Activated CD8-positive, alpha-beta T cell treated with anti-CD3 and anti-CD28 coated beads, Interleukin-2, amount 10 ng/mL, durations not matched to agents 7 days and 5 days (primary cell): ENCODE measurements at regions not wholly inside any gene's neighbourhood (a gene's known extent, or its start where the extent isn't known, plus 50 kb on each side); places are given as distances from the start of the nearest gene placed in this dataset.

ENCODE experiments used
- ATAC-seq: fragments of 150-1000 bp; cut with Tn5 transposase; one replicate; pipeline ENCODE4 v1.10.0; 2021; ENCODE audit warnings: moderate library complexity
- CTCF ChIA-PET: fragments of 350-600 bp; sonication (Branson Sonifier 250); formaldehyde crosslinking; loops from one replicate; lab custom pipeline; 2021; ENCODE audit warnings: antibody characterized with exemption; lab: Charles Lee
- POLR2A ChIA-PET: fragments of 350-600 bp; sonication (Branson Sonifier 250); formaldehyde crosslinking; loops from one replicate; lab custom pipeline; 2021; ENCODE audit warnings: antibody characterized with exemption; lab: Charles Lee
- DNase-seq: peaks from one replicate; pipeline ENCODE4 v3.0.0-alpha.2; 2020
- H3K27ac Mint-ChIP-seq: one replicate; pipeline ENCODE4 v1.8.0; 2021; ENCODE audit warnings: mild to moderate bottlenecking, mixed read lengths
- H3K27me3 Mint-ChIP-seq: one replicate; pipeline ENCODE4 v1.8.0; 2021; ENCODE audit warnings: low read depth, mixed read lengths
- H3K36me3 Mint-ChIP-seq: one replicate; pipeline ENCODE4 v1.8.0; 2021; ENCODE audit warnings: low read depth, mixed read lengths
- H3K4me1 Mint-ChIP-seq: one replicate; pipeline ENCODE4 v1.8.0; 2021; ENCODE audit warnings: low read depth, mixed read lengths
- H3K4me3 Mint-ChIP-seq: one replicate; pipeline ENCODE4 v1.8.0; 2021; ENCODE audit warnings: mild to moderate bottlenecking, mixed read lengths
- H3K9me3 Mint-ChIP-seq: one replicate; pipeline ENCODE4 v1.8.0; 2022; ENCODE audit warnings: mixed read lengths; ENCODE audit not compliant: insufficient read depth

DNA sequence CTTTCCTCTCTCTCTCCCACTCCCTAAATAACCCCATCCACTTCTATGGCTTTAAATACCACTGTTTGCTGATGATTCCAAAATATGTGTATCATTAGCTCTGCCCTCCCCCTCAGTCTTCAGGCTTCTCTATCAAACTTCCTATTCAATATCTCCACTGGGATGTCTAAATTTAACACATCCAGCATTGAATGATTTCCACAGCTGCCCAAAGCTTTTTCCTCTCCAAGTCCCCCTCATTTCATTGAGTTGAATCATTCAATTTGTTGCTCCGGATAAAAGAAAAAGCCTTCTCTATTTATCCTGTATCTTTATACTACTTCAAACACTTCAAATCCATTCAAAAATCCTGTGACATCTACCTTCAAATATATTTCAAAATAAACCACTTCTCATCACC lies 225.0 kb downstream of the SEC16B start:
- Mint-ChIP-seq H3K9me3 (no peaks in the 10 kb centered on the region), H3K27ac (no peak overlapping the region), H3K36me3 (no peaks in the 10 kb centered on the region), H3K4me3 (no peak overlapping the region), H3K4me1 (no peaks in the 10 kb centered on the region), H3K27me3 (no peaks in the 10 kb centered on the region)
- CTCF ChIA-PET: no interaction called here
- ATAC-seq (no peak), DNase-seq (no peak)
- POLR2A ChIA-PET: no interaction called here

DNA sequence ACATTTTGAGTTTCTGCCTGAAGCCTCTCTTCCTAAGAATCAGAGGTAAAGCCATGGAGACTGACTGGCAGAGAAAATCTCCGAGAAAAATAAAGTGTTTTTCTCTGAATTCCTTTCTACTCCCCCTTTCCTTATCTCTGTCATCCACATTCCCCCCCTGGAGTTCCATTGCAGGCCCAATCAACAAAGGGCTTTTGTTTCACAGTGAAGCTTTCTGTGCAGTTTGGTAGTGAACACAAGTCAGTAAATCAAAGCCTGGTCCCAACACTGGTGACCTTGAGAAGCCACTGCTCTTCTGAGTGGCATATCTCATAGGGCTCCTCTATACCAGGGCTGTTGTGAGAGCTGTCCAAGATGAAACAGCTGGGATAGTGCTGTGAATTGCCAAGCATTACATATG lies 228.4 kb downstream of the SEC16B start:
- ChIA-PET CTCF (no interaction called here), POLR2A (no interaction called here)
- no peaks in the 10 kb centered on the region for H3K36me3 Mint-ChIP-seq
- H3K27me3 Mint-ChIP-seq: no peaks in the 10 kb centered on the region
- no peak overlapping the region for H3K27ac Mint-ChIP-seq
- no peaks in the 10 kb centered on the region for H3K4me1 Mint-ChIP-seq
- H3K9me3 Mint-ChIP-seq: no peaks in the 10 kb centered on the region
- ATAC-seq (no peak), DNase-seq (no peak)
- H3K4me3 Mint-ChIP-seq: no peak overlapping the region

DNA sequence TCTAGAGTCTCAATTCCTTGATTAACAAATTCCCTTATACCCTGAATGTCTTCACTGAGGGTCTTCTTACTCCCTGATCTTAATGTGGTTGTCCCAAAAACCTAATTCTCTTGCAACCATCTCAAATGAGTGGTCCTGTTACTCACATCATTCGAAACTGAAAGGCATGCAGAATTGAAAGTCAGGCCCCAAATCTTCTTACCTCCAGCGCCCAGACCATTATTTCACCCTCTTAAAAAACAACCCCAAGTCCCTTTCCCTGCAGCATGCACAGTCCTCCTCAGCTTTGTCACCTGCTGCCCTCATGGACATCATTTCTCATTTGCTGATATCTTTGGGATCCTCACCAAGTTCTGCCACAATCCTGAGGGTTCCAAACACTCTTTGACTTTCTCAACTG lies 230.1 kb downstream of the SEC16B start:
- H3K27me3 Mint-ChIP-seq: no peaks in the 10 kb centered on the region
- POLR2A ChIA-PET: no interaction called here
- H3K9me3 Mint-ChIP-seq: no peaks in the 10 kb centered on the region
- H3K36me3 Mint-ChIP-seq: no peaks in the 10 kb centered on the region
- no peak for DNase-seq
- no peak overlapping the region for H3K4me3 Mint-ChIP-seq
- no peak for ATAC-seq
- no peaks in the 10 kb centered on the region for H3K4me1 Mint-ChIP-seq
- H3K27ac Mint-ChIP-seq: no peak overlapping the region
- CTCF ChIA-PET: no interaction called here

DNA sequence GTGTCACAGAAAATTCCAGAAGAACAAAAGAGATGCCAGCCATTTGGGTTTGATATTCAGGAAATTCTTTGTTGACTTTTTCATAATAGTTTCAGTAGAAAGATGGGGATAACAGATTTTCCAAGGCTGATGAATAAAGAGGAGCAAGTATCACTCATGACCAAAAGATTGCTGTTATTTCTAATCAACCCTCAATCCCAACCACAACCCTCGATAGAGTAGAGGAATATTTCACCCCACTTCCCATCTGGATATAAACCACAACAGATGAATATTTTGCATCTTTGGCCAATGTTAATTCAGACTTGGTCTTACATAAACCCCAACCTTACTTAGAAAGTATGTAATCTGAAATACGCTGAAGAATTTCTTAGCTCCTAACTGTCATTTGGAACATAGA lies 232.4 kb downstream of the SEC16B start:
- ATAC-seq (no peak), DNase-seq (no peak)
- no peaks in the 10 kb centered on the region for H3K36me3 Mint-ChIP-seq
- ChIA-PET CTCF (no interaction called here), POLR2A (no interaction called here)
- no peak overlapping the region for H3K27ac Mint-ChIP-seq
- no peak overlapping the region for H3K4me3 Mint-ChIP-seq
- H3K9me3 Mint-ChIP-seq: no peaks in the 10 kb centered on the region
- H3K27me3 Mint-ChIP-seq: no peaks in the 10 kb centered on the region
- no peaks in the 10 kb centered on the region for H3K4me1 Mint-ChIP-seq

DNA sequence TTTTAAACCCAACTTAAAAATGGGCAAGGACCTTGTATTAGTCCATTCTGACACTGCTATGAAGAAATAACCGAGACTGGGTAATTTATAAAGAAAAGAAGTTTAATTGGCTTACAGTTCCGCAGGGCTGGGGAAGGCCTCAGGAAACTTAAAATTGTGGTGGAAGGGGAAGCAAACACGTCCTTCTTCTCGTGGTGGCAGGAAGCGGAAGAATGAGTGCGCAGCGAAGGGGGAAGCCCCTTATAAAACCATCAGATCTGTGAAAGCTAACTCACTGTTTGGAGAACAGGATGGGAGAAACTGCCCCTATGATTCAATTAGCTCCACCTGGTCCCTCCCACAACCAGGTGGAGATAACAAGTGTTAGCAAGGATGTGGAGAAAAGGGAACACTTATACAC lies 237.7 kb downstream of the SEC16B start:
- Mint-ChIP-seq H3K27me3 (no peaks in the 10 kb centered on the region), H3K27ac (no peak overlapping the region), H3K36me3 (no peaks in the 10 kb centered on the region), H3K9me3 (no peaks in the 10 kb centered on the region), H3K4me1 (peaks cover 4% of the 10 kb centered on the region), H3K4me3 (no peak overlapping the region)
- ChIA-PET CTCF (no interaction called here), POLR2A (no interaction called here)
- no peak for ATAC-seq
- no peak for DNase-seq

DNA sequence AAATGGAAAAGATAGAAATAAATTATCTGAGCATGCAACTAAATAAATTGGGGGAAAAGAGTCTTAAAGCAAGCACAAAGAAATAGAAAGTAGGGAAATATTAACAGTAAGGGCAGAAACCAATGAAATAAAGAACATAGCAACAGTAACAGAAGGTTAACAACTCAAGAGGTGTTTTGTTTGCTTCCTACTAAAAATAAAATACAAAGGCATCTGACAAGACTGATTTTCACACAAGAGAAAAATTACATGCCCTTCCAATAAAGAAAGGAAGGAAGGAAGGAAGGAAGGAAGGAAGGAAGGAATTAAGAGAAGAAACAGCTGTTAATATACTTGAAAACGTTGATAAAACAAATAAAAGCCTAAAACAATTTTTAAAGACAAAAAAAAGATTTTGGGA lies 240.2 kb downstream of the SEC16B start:
- Mint-ChIP-seq H3K27me3 (no peaks in the 10 kb centered on the region), H3K27ac (no peak overlapping the region), H3K9me3 (peaks cover 6% of the 10 kb centered on the region), H3K4me3 (no peak overlapping the region), H3K36me3 (no peaks in the 10 kb centered on the region), H3K4me1 (peaks cover 4% of the 10 kb centered on the region)
- ATAC-seq (no peak), DNase-seq (no peak)
- POLR2A ChIA-PET: no interaction called here
- CTCF ChIA-PET: no interaction called here

DNA sequence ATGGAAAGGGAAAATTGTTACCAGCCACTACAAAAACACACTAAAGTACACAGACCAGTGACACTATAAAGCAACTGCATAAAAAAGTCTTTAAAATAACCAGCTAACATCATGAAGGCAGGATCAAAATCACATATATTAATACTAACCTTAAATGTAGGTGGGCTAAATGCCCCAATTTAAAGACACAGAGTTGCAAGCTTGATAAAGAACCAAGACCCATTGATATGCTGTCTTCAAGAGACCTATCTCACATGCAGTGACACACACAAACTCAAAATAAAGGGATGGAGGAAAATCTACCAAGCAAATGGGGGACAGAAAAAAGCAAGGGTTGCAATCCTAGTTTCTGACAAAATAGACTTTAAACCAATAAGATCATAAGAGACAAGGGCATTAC lies 246.3 kb downstream of the SEC16B start:
- ATAC-seq (no peak), DNase-seq (no peak)
- Mint-ChIP-seq H3K4me1 (no peaks in the 10 kb centered on the region), H3K27me3 (no peaks in the 10 kb centered on the region), H3K4me3 (no peak overlapping the region), H3K27ac (no peak overlapping the region), H3K9me3 (peaks cover 20% of the 10 kb centered on the region), H3K36me3 (no peaks in the 10 kb centered on the region)
- ChIA-PET CTCF (no interaction called here), POLR2A (no interaction called here)

DNA sequence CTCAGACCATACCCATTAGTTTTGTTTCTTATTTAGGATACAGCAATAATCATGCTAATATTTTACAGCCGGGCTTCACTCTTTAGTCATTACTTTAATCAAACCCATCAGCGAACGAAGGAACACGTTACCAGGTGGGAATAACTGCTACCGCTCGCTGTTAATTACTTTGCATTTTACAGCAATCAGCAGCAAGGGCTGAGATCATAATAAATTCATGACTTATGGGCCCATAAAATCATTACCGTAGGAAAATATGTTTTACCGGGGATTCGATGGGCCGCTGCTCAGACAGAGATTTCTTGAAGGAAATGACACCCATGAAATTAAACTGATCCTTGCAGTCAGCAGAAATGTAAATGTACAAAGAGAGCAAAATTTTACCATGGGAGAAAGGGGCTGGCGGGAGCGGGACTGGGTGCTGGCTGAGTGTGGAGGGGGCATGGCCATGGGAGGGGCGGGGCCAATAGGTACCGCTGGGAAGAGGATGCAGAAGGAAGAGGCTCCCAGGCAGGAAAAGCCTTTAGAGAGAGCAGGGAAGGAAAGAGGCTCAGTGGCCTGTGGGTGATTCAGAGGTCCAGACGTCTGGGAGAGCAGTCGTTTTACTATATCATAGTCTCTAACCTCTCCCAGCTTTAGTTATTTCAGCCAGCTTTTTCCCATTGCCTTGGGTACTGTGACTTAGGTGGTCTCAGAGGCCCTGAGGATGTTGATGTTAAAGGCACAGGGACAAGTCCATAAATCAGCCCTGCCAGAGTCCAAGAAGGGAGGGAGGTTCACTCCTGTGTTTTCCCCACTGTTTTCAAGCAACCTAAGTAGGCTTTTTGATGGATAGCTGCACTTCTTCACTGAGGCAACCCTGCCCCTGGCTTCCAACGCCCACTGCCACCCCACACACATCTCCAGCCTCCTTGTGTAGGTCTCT lies 258.9 kb downstream of the SEC16B start:
- Mint-ChIP-seq H3K4me3 (no peak overlapping the region), H3K9me3 (peaks cover 8% of the 10 kb centered on the region), H3K27me3 (no peaks in the 10 kb centered on the region), H3K27ac (no peak overlapping the region), H3K4me1 (no peaks in the 10 kb centered on the region), H3K36me3 (no peaks in the 10 kb centered on the region)
- ChIA-PET POLR2A (no interaction called here), CTCF (no interaction called here)
- DNase-seq (no peak), ATAC-seq (no peak)

DNA sequence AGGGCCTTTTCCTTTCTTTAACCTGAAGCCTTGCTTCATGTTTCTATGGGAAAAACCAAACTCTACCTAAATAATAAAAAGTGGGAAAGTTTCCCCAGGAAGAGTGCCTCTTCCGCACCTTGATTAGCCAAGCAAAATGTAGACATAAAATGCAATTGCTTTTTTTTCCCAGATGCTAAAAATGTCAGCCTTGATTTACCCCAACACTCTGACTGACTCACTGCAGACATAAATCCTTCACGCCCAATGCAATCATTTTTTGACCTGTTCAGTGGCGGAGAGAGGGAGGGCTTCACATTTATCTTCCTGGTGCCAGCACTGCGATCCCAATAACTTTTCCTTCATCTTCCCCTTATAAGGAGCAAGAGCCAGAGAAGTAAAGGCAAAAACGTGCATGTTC lies 261.5 kb downstream of the SEC16B start:
- no peaks in the 10 kb centered on the region for H3K4me1 Mint-ChIP-seq
- POLR2A ChIA-PET: no interaction called here
- H3K9me3 Mint-ChIP-seq: no peaks in the 10 kb centered on the region
- no peak overlapping the region for H3K4me3 Mint-ChIP-seq
- H3K27me3 Mint-ChIP-seq: no peaks in the 10 kb centered on the region
- no peaks in the 10 kb centered on the region for H3K36me3 Mint-ChIP-seq
- CTCF ChIA-PET: no interaction called here
- no peak for DNase-seq
- no peak for ATAC-seq
- no peak overlapping the region for H3K27ac Mint-ChIP-seq

DNA sequence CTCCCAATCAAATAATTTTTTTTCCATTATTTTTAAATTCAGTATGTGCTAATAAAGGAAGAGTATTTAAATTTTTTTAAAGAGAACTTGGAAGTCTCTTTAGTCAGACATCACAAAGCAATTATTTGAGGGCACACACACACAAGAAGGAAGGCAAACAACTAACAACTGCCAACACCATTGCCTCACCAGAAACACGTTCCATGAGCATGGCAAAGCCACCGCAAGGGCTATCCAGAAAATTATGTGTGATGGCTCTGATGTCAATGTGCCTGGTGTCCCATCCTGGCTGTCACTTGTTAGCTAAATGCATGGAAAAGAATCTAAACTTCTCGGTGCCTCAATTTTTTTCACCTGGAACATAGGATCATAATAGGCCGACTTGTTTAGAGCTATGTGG lies 262.9 kb downstream of the SEC16B start:
- H3K9me3 Mint-ChIP-seq: no peaks in the 10 kb centered on the region
- H3K4me1 Mint-ChIP-seq: no peaks in the 10 kb centered on the region
- H3K27ac Mint-ChIP-seq: no peak overlapping the region
- POLR2A ChIA-PET: no interaction called here
- no peak for ATAC-seq
- CTCF ChIA-PET: no interaction called here
- H3K4me3 Mint-ChIP-seq: no peak overlapping the region
- DNase-seq: no peak
- no peaks in the 10 kb centered on the region for H3K27me3 Mint-ChIP-seq
- no peaks in the 10 kb centered on the region for H3K36me3 Mint-ChIP-seq

DNA sequence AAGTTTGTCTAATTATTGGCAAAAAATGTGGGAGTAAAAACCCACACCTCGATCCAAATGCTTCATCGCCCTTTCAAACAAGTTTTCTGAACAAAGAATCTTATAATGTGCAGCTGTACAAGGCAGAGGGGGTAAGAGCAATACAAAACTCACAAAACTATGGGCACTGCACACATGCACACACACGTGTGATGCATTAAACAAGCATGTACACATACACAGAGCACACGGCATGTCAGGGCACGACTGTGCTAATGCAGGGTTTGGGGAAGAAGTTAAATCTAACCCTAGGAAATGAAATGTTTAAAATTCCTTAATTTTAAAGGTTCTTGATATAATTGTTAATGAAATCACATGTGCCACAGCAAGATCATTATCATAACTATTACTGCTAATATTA lies 264.0 kb downstream of the SEC16B start:
- no peak for DNase-seq
- Mint-ChIP-seq H3K36me3 (no peaks in the 10 kb centered on the region), H3K9me3 (no peaks in the 10 kb centered on the region), H3K27me3 (no peaks in the 10 kb centered on the region), H3K4me1 (no peaks in the 10 kb centered on the region), H3K4me3 (no peak overlapping the region), H3K27ac (no peak overlapping the region)
- ChIA-PET POLR2A (no interaction called here), CTCF (no interaction called here)
- ATAC-seq: no peak

DNA sequence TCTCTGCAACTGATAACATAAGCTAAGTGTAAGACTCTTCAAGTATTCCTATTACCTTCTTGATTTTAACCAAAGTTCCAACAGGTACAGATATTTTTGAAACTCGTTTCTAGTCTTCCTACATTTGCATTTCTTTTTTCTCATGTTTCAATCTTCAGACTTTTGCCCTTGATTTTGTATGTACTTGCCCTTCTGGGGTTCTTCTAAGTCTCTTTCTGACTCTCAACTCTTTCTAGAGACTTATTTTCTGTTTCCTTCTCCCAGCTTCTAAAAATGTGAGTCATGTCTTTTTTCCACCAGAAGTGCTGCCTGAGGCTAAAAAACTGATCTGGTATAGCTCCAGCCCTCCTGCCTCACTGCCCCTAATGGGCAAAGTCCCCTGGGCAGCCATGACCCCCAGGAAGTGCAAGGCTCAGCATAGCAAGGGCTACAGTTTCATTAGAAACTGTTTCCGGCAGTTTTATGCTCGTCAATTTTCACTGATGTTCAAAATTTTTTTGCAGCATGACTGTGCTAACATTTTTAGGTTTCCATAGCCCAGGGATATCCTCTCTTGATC lies 265.9 kb downstream of the SEC16B start:
- H3K4me1 Mint-ChIP-seq: no peaks in the 10 kb centered on the region
- no peaks in the 10 kb centered on the region for H3K27me3 Mint-ChIP-seq
- DNase-seq: no peak
- ChIA-PET POLR2A (no interaction called here), CTCF (no interaction called here)
- ATAC-seq: no peak
- H3K36me3 Mint-ChIP-seq: no peaks in the 10 kb centered on the region
- no peak overlapping the region for H3K4me3 Mint-ChIP-seq
- no peak overlapping the region for H3K27ac Mint-ChIP-seq
- H3K9me3 Mint-ChIP-seq: no peaks in the 10 kb centered on the region
